ENCODE measurements at regions not wholly inside any gene's neighbourhood (a gene's known extent, or its start where the extent isn't known, plus 50 kb on each side); places are given as distances from the start of the nearest gene placed in this dataset.

GRCh38 chr3:48077815-48078214, 61.6 kb upstream of the MAP4 start:
- no peak for TF ChIP-seq CTCF (IDR thresholded peaks at IDR 0.05)
- no peak for TF ChIP-seq POLR2A (IDR thresholded peaks at IDR 0.05)
- TF ChIP-seq POLR2AphosphoS5 (IDR thresholded peaks at IDR 0.05) = no peak

Measured in sigmoid colon (tissue), 4 donors.